ENCODE measurements at regions not wholly inside any gene's neighbourhood (a gene's known extent, or its start where the extent isn't known, plus 50 kb on each side); places are given as distances from the start of the nearest gene placed in this dataset.

DNA sequence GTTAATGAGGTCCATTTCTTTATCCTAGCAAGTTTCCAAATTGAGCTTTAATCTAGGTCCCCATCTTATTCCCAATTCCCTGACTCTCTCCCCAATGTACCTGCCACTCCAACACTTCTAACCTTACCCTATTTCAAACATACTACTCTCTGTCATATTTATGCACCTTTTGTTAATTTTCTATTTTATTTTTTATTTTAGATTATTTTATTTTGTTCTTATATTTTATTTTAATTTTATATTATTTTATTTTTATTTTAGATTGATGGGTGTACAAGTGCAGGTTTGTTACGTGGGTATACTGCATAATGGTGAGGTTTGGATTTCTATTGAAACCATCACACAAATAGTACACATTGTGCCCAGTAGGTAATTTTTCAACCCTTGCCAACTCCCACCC lies 333.9 kb upstream of the ERCC4 start:
- DNase-seq (ENCODE audit: low read depth, low spot score) (no peak), ATAC-seq (no peak)
- no peaks in the 10 kb centered on the region for H3K27me3 ChIP-seq (ENCODE audit: insufficient read depth, low read length)
- H2AFZ ChIP-seq (ENCODE audit: low read depth, low read length, poor library complexity, severe bottlenecking): no peak overlapping the region
- H3K9ac ChIP-seq (ENCODE audit: low read length): no peak overlapping the region
- no peak overlapping the region for H3K4me2 ChIP-seq (ENCODE audit: low read length)
- intact Hi-C loops (cut with micrococcal nuclease): no loop called here
- H3K9me3 ChIP-seq (ENCODE audit: control insufficient read depth in 1 of 2, insufficient read depth in 1 of 2, low read depth in 1 of 2, low read length in 2 of 2): no peaks in the 10 kb centered on the region
- TF ChIP-seq SRF (IDR thresholded peaks at IDR 0.05; ENCODE audit: low read depth) (no peak), JUND (IDR thresholded peaks at IDR 0.05) (no peak), MAX (IDR thresholded peaks at IDR 0.05) (no peak), RAD21 (IDR thresholded peaks at IDR 0.05; ENCODE audit: low read depth) (no peak), EGR1 (IDR thresholded peaks at IDR 0.05; ENCODE audit: low read depth) (no peak), EZH2 (IDR thresholded peaks at IDR 0.05) (no peak), YY1 (IDR thresholded peaks at IDR 0.05; ENCODE audit: extremely low read depth, insufficient replicate concordance, low read depth, low read length) (no peak), FOSL1 (IDR thresholded peaks at IDR 0.05; ENCODE audit: low read depth) (no peak), CBX3 (IDR thresholded peaks at IDR 0.05; ENCODE audit: low read depth) (no peak), ZBTB33 (IDR thresholded peaks at IDR 0.05; ENCODE audit: extremely low read depth, insufficient replicate concordance, low read length) (no peak), SIN3A (IDR thresholded peaks at IDR 0.05; ENCODE audit: low read depth) (no peak), CEBPB (IDR thresholded peaks at IDR 0.05; ENCODE audit: low read depth) (no peak), REST (IDR thresholded peaks at IDR 0.05; ENCODE audit: low read depth) (no peak), SP1 (IDR thresholded peaks at IDR 0.05; ENCODE audit: low read depth) (no peak), ELF1 (IDR thresholded peaks at IDR 0.05; ENCODE audit: borderline replicate concordance, low read depth) (no peak), POLR2AphosphoS5 (IDR thresholded peaks at IDR 0.05; ENCODE audit: low read depth, low read length) (no peak), POLR2A (IDR thresholded peaks at IDR 0.05; ENCODE audit: borderline replicate concordance, extremely low read depth, insufficient read depth, insufficient read length) (no peak)
- TF ChIP-seq, protein P1, sequence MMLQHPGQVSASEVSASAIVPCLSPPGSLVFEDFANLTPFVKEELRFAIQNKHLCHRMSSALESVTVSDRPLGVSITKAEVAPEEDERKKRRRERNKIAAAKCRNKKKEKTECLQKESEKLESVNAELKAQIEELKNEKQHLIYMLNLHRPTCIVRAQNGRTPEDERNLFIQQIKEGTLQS (IDR thresholded peaks at IDR 0.05): no peak
- TF ChIP-seq, protein P2, sequence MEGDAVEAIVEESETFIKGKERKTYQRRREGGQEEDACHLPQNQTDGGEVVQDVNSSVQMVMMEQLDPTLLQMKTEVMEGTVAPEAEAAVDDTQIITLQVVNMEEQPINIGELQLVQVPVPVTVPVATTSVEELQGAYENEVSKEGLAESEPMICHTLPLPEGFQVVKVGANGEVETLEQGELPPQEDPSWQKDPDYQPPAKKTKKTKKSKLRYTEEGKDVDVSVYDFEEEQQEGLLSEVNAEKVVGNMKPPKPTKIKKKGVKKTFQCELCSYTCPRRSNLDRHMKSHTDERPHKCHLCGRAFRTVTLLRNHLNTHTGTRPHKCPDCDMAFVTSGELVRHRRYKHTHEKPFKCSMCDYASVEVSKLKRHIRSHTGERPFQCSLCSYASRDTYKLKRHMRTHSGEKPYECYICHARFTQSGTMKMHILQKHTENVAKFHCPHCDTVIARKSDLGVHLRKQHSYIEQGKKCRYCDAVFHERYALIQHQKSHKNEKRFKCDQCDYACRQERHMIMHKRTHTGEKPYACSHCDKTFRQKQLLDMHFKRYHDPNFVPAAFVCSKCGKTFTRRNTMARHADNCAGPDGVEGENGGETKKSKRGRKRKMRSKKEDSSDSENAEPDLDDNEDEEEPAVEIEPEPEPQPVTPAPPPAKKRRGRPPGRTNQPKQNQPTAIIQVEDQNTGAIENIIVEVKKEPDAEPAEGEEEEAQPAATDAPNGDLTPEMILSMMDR (IDR thresholded peaks at IDR 0.05 in 2 of 3, conservative IDR thresholded peaks at IDR 0.05 in 1 of 3; ENCODE audit: borderline replicate concordance in 1 of 3, insufficient read depth in 1 of 3, low read depth in 2 of 3, low read length in 2 of 3): no peak
- ChIA-PET POLR2A (no interaction called here), CTCF (no interaction called here), RAD21 (ENCODE audit: low non-redundant PET in 1 of 2, low total read pairs in 2 of 2, uncharacterized antibody in 2 of 2, unreplicated experiment in 2 of 2) (no interaction called here)
- BruUV-seq (replicated peaks): no TSS peak
- no peak overlapping the region for H3K4me3 ChIP-seq (replicated peaks in 1 of 2; ENCODE audit: low read depth in 1 of 2, low read length in 2 of 2)
- no peak overlapping the region for H3K27ac ChIP-seq (ENCODE audit: low read depth, low read length)
- no peaks in the 10 kb centered on the region for H3K9me2 ChIP-seq (ENCODE audit: insufficient read depth)
- no peaks in the 10 kb centered on the region for H3K36me3 ChIP-seq (ENCODE audit: control insufficient read depth in 1 of 2, insufficient read depth in 2 of 2, low read length in 2 of 2)
- H3K79me2 ChIP-seq (ENCODE audit: insufficient read depth, low read length): no peaks in the 10 kb centered on the region
- H4K20me1 ChIP-seq (ENCODE audit: insufficient read depth): no peaks in the 10 kb centered on the region
- H3K4me1 ChIP-seq (ENCODE audit: control insufficient read depth in 1 of 2, insufficient read depth in 2 of 2, low read length in 2 of 2): no peaks in the 10 kb centered on the region
